ENCODE measurements at regions not wholly inside any gene's neighbourhood (a gene's known extent, or its start where the extent isn't known, plus 50 kb on each side); places are given as distances from the start of the nearest gene placed in this dataset.

GRCh38 chr2:163338270-163338669, 397.5 kb downstream of the FIGN start:
- TF ChIP-seq CTCF (IDR thresholded peaks at IDR 0.05; ENCODE audit: low read depth, low read length), result no peak
- no peak for DNase-seq (ENCODE audit: extremely low read depth, low read depth)

GRCh38 chr2:163324677-163325076, 411.1 kb downstream of the FIGN start:
- no peak for DNase-seq (ENCODE audit: extremely low read depth, low read depth)
- TF ChIP-seq CTCF (IDR thresholded peaks at IDR 0.05; ENCODE audit: low read depth, low read length), result no peak

GRCh38 chr2:163319006-163319405, 416.8 kb downstream of the FIGN start:
- TF ChIP-seq CTCF (IDR thresholded peaks at IDR 0.05; ENCODE audit: low read depth, low read length), result no peak
- DNase-seq (ENCODE audit: extremely low read depth, low read depth), result no peak

DNA sequence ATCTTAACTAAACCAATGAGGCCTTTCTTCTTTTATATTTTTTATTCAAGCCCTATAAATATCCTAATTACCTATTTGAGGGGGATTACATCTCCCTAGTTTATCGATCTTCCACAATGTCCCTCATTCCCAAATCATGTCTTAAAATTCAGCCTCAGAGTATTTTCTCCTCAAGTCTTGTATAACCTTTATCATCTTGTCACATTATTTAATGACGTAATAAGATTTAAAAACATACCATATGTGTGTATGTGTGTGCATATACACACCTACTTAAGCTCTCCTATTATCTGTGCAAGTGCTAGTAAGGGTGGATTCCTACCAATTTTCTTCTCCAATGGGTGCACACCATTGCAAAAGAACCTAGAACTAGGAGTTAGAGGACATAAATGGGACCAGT, 421.1 kb downstream of the FIGN start:
- no peak for DNase-seq (ENCODE audit: extremely low read depth, low read depth)
- no peak for TF ChIP-seq CTCF (IDR thresholded peaks at IDR 0.05; ENCODE audit: low read depth, low read length)

- DNase-seq (ENCODE audit: extremely low read depth, low read depth), result no peak
- TF ChIP-seq CTCF (IDR thresholded peaks at IDR 0.05; ENCODE audit: low read depth, low read length), result no peak
These were observed 423.1 kb downstream of the FIGN start for GRCh38 chr2:163312713-163313112.

- TF ChIP-seq CTCF (IDR thresholded peaks at IDR 0.05; ENCODE audit: low read depth, low read length), result no peak
- DNase-seq (ENCODE audit: extremely low read depth, low read depth), result no peak
These were observed 429.2 kb downstream of the FIGN start for GRCh38 chr2:163306647-163307046.

- no peak for TF ChIP-seq CTCF (IDR thresholded peaks at IDR 0.05; ENCODE audit: low read depth, low read length)
- no peak for DNase-seq (ENCODE audit: extremely low read depth, low read depth)
These were observed 433.7 kb downstream of the FIGN start for GRCh38 chr2:163302141-163302540.
